ENCODE measurements at regions not wholly inside any gene's neighbourhood (a gene's known extent, or its start where the extent isn't known, plus 50 kb on each side); places are given as distances from the start of the nearest gene placed in this dataset.

- H3K36me3 ChIP-seq (ENCODE audit: control insufficient read depth, insufficient read depth, low read length): no peaks in the 10 kb centered on the region
- in situ Hi-C loops (cut with MboI) (no loop called here), intact Hi-C loops (cut with micrococcal nuclease) (no loop called here)
- no peak overlapping the region for H2AFZ ChIP-seq (ENCODE audit: low read depth, low read length)
- H3K79me2 ChIP-seq (ENCODE audit: control insufficient read depth, insufficient read depth, low read length): no peaks in the 10 kb centered on the region
- TF ChIP-seq ZNF324 (CRISPR knock-in tag; IDR thresholded peaks at IDR 0.05): no peak
- TF ChIP-seq, protein P1, sequence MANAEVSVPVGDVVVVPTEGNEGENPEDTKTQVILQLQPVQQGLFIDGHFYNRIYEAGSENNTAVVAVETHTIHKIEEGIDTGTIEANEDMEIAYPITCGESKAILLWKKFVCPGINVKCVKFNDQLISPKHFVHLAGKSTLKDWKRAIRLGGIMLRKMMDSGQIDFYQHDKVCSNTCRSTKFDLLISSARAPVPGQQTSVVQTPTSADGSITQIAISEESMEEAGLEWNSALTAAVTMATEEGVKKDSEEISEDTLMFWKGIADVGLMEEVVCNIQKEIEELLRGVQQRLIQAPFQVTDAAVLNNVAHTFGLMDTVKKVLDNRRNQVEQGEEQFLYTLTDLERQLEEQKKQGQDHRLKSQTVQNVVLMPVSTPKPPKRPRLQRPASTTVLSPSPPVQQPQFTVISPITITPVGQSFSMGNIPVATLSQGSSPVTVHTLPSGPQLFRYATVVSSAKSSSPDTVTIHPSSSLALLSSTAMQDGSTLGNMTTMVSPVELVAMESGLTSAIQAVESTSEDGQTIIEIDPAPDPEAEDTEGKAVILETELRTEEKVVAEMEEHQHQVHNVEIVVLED (CRISPR knock-in tag; IDR thresholded peaks at IDR 0.05): no peak
- TF ChIP-seq ESRRA (IDR thresholded peaks at IDR 0.05; ENCODE audit: borderline replicate concordance, low read depth): no peak
- TF ChIP-seq ZNF280A (IDR thresholded peaks at IDR 0.05; ENCODE audit: low read depth, partially characterized antibody): no peak
- no peak for TF ChIP-seq ZNF121 (CRISPR knock-in tag; conservative IDR thresholded peaks at IDR 0.05)
- no peak for TF ChIP-seq TGIF2 (CRISPR knock-in tag; IDR thresholded peaks at IDR 0.05)
- no peak for TF ChIP-seq CXXC5 (CRISPR knock-in tag; IDR thresholded peaks at IDR 0.05)
- TF ChIP-seq HDAC6 (IDR thresholded peaks at IDR 0.05; ENCODE audit: low read depth, low read length): no peak
- TF ChIP-seq, protein P2, sequence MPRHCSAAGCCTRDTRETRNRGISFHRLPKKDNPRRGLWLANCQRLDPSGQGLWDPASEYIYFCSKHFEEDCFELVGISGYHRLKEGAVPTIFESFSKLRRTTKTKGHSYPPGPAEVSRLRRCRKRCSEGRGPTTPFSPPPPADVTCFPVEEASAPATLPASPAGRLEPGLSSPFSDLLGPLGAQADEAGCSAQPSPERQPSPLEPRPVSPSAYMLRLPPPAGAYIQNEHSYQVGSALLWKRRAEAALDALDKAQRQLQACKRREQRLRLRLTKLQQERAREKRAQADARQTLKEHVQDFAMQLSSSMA (CRISPR knock-in tag; IDR thresholded peaks at IDR 0.05): no peak
- no peak for TF ChIP-seq ZNF76 (CRISPR knock-in tag; IDR thresholded peaks at IDR 0.05; ENCODE audit: borderline replicate concordance)
- TF ChIP-seq TEAD2 (tag; IDR thresholded peaks at IDR 0.05): no peak
- no peak for TF ChIP-seq SP1 (CRISPR knock-in tag; IDR thresholded peaks at IDR 0.05)
- TF ChIP-seq ZNF583 (CRISPR knock-in tag; IDR thresholded peaks at IDR 0.05): no peak
- TF ChIP-seq ZNF668 (CRISPR knock-in tag; IDR thresholded peaks at IDR 0.05): no peak
- no peak for TF ChIP-seq TCF3 (CRISPR knock-in tag; IDR thresholded peaks at IDR 0.05)
- no peak for TF ChIP-seq SRSF1 (IDR thresholded peaks at IDR 0.05; ENCODE audit: low read depth, low read length)
- TF ChIP-seq PHB2 (IDR thresholded peaks at IDR 0.05; ENCODE audit: low read depth): no peak
- TF ChIP-seq LARP7 (IDR thresholded peaks at IDR 0.05): no peak
- TF ChIP-seq MTA3 (IDR thresholded peaks at IDR 0.05; ENCODE audit: borderline replicate concordance): no peak
- no peak for TF ChIP-seq ZC3H11A (IDR thresholded peaks at IDR 0.05; ENCODE audit: low read depth, low read length)
- FAIRE-seq (no peak), DNase-seq (ENCODE audit: extremely low read depth in 1 of 4, low spot score in 3 of 4) (no peak), ATAC-seq (no peak)
- H3K27me3 ChIP-seq (ENCODE audit: control insufficient read depth in 2 of 2, insufficient read depth in 2 of 2, low read length in 2 of 2): peaks cover 0 to 2% of the 10 kb centered on the region in 2 experiments; a peak in 1 of 5 replicates
- H3K4me1 ChIP-seq (replicated peaks in 1 of 2; ENCODE audit: control insufficient read depth in 2 of 2, insufficient read depth in 2 of 2, low read length in 2 of 2): no peaks in the 10 kb centered on the region
- H3K9me1 ChIP-seq (ENCODE audit: control insufficient read depth, insufficient read depth, low read length): no peaks in the 10 kb centered on the region
- ChIA-PET CTCF (ENCODE audit: low intra/inter-chr PET ratio) (no interaction called here), POLR2A (interaction anchor here (1.1 kb wide), 1 partner anchor 8 kb away, joined by 3 read pairs; no protein-coding TSS in a partner anchor)
- 0% methylated on average over 3 of the region's 3 CpGs for WGBS (ENCODE audit: insufficient coverage, low coverage, missing lambda C conversion rate)
- no peaks in the 10 kb centered on the region for H3K9me3 ChIP-seq (replicated peaks; ENCODE audit: control insufficient read depth, insufficient read depth, low read depth, low read length)
- BruUV-seq (replicated peaks): no TSS peak
- no peak overlapping the region for H3K4me3 ChIP-seq
- no peaks in the 10 kb centered on the region for H4K20me1 ChIP-seq (replicated peaks; ENCODE audit: control insufficient read depth, insufficient read depth, low read length)
- H3K9ac ChIP-seq (ENCODE audit: insufficient read depth in 1 of 2, low read depth in 2 of 2, low read length in 2 of 2): no peak overlapping the region
- no peak overlapping the region for H3K27ac ChIP-seq (ENCODE audit: extremely low read depth, low read depth, low read length)
- no peak overlapping the region for H3K4me2 ChIP-seq (ENCODE audit: insufficient read depth, low read length)
Observed at GRCh38 chr15:96690733-96691132, 360.2 kb downstream of the NR2F2 start.

All from K562 (cell line).